GM18867 (cell line): ENCODE measurements at regions not wholly inside any gene's neighbourhood (a gene's known extent, or its start where the extent isn't known, plus 50 kb on each side); places are given as distances from the start of the nearest gene placed in this dataset.

Experiments
- ATAC-seq: cut with Tn5 transposase; IDR thresholded peaks from one replicate; pipeline ENCODE4 v1.9.1; 2021; ENCODE audit warnings: mild to moderate bottlenecking, moderate library complexity; ENCODE audit not compliant: unreplicated experiment

GRCh38 chr2:164102366-164102765, 366.6 kb upstream of the FIGN start:
- no peak for ATAC-seq

DNA sequence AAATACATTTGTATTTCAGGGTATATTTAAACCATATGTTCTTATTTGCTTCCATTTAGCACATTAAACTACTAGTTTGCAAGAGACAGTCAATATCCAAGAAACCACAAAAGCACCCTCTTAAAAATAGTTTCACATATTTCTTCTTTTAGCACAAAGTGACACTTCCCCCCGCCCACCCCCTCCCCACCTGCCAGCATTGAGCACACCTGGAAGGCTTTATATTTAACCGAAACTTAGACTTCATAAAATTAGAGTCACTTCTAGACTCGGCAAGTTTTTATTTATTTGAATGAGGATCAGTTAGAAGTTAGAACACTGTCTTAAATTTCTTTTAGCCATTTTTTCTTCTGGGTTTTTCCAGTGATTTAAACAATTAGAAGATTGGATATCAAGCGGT, 355.9 kb upstream of the FIGN start:
- no peak for ATAC-seq

- no peak for ATAC-seq
Observed at GRCh38 chr2:164090533-164090932, 354.7 kb upstream of the FIGN start.

DNA sequence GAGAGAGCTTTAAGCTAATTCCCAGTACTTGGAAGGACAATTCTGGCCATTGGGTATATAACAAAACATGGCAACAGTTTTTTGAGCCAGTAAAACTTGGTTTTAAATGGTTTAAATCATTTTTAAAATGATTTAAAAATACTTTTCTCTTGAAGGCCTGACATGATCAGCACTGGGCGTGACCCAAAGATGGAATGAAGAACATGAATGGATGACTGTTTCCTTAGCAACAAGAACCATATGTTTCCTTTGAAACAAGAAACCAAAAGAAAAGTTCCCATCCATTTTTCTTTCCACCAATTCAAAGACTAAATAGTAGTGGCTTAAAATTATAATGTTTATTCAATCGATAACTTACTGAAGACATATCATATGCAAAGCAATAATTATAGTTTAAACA, 348.3 kb upstream of the FIGN start:
- no peak for ATAC-seq

DNA sequence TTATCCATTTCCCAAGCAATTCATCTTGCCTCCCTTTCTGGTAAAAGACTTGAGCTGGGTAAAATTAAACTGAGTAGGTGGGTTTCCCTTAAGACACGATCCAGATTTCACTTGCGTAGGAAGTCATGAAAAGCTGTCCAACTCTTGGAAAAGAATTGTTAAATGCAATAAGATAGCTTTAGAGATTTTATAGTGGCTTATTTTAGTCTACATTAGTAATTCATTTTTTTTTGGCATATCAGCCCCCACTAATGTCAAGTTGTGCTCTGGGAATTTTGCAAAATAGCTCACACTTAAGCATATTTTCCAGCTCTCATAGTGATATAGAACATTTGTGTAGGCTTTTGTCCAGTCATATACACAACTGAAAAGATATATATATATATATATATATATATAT, 344.7 kb upstream of the FIGN start:
- ATAC-seq: no peak

DNA sequence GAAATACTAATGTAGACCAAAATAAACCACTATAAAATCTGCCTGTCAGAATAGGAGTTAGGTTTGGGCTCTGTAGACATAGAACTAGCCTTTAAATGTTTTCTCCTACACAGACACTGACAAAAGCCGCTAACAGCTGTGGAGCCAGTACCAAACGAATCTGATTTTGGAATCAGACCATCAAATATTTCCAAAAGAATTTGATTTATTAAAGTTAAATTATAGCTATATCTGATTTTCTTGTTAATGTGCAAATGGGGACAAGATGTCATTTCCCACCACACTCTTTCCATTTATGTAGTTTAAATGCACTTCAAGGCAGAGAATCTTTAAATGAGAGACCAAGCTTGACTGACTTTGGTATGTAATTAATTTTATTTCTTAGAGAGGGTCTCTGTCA, 343.4 kb upstream of the FIGN start:
- ATAC-seq: no peak

- ATAC-seq: no peak
Observed at GRCh38 chr2:164078421-164078820, 342.6 kb upstream of the FIGN start.

- no peak for ATAC-seq
Observed at GRCh38 chr2:164073101-164074074, 337.6 kb upstream of the FIGN start.

GRCh38 chr2:164069540-164069939, 333.7 kb upstream of the FIGN start:
- no peak for ATAC-seq

DNA sequence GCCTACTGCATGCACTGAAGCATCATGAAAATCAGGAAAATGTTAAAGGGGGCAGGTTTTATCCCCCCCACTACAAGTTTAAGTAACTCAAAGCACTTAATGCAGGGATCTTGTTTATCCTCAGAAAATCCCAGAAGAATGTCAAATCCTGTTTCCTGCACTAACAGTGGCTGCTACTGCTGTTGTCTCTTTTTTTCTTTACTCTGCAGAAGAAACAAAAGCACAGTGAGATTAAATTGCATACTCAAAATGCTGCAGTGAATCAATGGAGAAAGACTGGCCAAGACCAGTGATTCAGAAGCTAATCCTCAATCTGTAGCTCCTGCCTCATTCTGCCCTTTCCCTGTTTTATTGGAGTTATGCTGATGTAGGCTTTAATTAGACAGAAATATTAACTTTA, 332.3 kb upstream of the FIGN start:
- ATAC-seq: no peak

- no peak for ATAC-seq
Observed at GRCh38 chr2:164066095-164066494, 330.3 kb upstream of the FIGN start.

DNA sequence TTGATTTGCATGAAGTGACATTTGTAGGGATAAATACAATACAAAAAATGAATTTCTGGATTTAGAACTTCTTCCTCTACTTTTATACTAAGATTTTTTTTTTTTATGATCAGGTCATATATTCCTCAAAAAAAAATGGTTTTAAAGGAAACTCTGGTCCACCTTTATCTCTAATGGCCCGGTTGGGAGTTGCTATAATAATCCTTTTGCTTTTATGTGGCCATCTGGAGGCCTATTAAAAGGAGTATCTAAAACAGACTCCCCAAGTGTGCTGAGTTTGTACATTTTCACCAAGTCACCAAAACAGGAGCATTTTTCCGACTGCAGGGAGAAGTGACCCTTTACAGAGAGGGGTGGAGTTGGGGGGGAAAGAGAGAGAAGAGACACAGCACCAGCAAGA, 329.2 kb upstream of the FIGN start:
- no peak for ATAC-seq

- ATAC-seq: peak; percentile 81
Observed at GRCh38 chr2:164061129-164061746, 325.4 kb upstream of the FIGN start.

- ATAC-seq: no peak
Observed at GRCh38 chr2:164060031-164060430, 324.2 kb upstream of the FIGN start.

DNA sequence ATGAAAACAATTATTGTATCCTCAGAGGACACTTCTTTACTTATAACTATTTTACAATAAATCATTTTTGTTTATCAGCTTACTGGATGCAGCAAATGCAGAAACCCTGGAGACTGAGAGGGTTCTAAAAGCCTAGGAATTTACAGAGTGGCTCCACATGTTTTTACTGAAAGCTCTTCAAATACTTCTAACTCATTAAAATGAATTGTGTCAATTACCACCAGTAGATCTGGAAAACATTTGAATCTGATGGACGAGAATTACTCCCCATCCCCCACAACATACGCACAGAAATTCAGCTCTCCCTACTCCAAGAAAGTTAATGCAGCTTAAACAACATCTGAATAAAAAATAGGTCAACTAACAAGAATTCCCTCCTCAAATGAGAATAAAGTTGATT, 319.8 kb upstream of the FIGN start:
- no peak for ATAC-seq

- ATAC-seq: no peak
Observed at GRCh38 chr2:164054651-164055050, 318.8 kb upstream of the FIGN start.

GRCh38 chr2:164053021-164053420, 317.2 kb upstream of the FIGN start:
- ATAC-seq: no peak

GRCh38 chr2:164052006-164052405, 316.2 kb upstream of the FIGN start:
- ATAC-seq: no peak

DNA sequence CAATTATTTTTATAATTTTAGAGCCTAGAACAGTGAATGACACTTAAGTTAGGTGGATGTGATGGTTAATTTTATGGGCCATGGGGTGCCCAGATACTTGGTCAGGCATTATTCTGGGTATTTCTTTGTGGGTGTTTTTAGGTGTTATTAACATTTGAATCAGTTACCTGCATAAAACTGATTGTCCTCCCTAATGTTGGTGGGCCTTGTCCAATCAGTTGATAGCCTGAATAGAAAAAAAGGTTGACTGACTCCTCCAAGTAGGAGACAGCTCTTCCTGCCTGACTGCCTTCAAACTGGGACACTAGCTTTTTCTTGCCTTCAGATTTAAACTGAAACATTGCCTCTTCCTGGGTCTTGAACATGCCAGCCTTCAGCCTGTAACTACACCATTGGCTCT, 312.9 kb upstream of the FIGN start:
- no peak for ATAC-seq

- ATAC-seq: no peak
Observed at GRCh38 chr2:164046040-164046439, 310.2 kb upstream of the FIGN start.

DNA sequence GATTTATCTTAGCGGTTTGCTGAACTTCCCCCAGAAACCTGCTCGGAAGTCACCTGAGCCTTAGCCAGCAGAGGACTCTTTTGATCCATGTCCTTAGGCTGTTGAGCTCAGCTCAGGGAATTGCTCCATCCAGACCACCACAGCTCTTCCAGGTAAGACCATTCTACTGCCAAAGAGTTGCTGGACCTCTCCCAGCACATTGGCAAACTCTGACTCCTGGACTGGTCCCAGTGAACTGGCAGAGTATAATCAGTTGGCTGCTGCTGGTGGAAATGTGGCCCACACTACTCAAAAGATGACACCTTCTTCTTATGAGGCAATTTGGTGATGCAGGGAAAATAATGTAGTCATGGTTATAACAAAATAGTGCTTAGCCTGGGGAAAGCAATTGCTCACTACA, 308.8 kb upstream of the FIGN start:
- no peak for ATAC-seq

DNA sequence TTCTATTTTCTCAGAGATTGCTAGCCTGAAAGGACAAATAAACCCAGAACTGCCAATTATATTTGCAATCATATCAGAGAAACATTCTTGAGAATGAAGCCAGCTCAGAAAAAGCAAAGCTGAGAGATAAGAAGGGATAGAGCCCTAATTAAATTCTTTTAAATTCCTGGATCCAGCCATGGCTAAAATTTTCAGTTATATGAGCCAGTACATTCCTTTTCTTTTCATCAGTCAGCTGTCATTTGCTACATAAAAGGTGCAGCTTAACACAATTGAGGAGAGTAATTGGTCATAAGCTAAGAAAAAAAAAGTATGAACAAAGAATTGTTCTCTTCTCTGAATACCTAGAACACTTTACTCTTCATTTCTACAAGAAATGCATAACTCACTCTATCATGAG, 303.5 kb upstream of the FIGN start:
- no peak for ATAC-seq
